NCI-H2081 (cell line): ENCODE measurements at regions not wholly inside any gene's neighbourhood (a gene's known extent, or its start where the extent isn't known, plus 50 kb on each side); places are given as distances from the start of the nearest gene placed in this dataset.

ENCODE experiments used
- DNase-seq, 2 experiments: peaks; one replicate each; lab custom pipeline; 2025; lab: John Stamatoyannopoulos, UW

DNA sequence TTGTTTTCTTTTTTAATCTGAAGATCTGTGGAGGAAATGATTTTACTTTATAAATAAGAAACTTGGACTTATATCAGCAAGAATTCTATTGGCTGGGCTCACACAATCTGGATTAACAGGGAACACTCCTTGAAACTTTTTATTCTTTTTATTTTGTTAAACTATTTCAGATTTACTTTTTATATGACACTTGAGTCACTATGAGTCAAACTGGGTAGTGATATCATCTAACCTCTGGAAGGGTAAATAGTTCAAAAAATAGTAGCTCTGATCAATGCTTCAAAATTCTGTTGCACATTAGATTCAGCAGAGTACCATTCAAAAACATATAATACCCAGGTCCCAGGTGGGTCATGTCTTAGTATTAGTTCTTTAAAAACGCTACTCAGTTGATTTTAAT is 55.1 kb upstream of the NBEA start:
- no peak for DNase-seq
